ENCODE measurements at regions not wholly inside any gene's neighbourhood (a gene's known extent, or its start where the extent isn't known, plus 50 kb on each side); places are given as distances from the start of the nearest gene placed in this dataset.
"Not testable (repeated sequence)": the region's sequence is repeated elsewhere in the genome, so short reads cannot be mapped to it uniquely, and the experiment has no call there.

- Histone ChIP-seq H3K79me2 (ENCODE audit: insufficient read depth, low read depth, low read length) (no peaks in the 10 kb centered on the region), H3K9me3 (ENCODE audit: low read length) (no peaks in the 10 kb centered on the region), H3K4me1 (ENCODE audit: insufficient read depth, low read length, poor library complexity, severe bottlenecking) (no peaks in the 10 kb centered on the region), H3K27ac (ENCODE audit: low read depth, low read length, poor library complexity, severe bottlenecking) (no peak overlapping the region), H3K9me2 (ENCODE audit: insufficient read depth, low read length) (no peaks in the 10 kb centered on the region), H2AFZ (ENCODE audit: low read length) (no peak overlapping the region), H3K4me3 (ENCODE audit: low read depth, low read length, poor library complexity, severe bottlenecking) (no peak overlapping the region), H3K36me3 (ENCODE audit: insufficient read depth, low read length) (peaks cover 6% of the 10 kb centered on the region), H3K4me2 (ENCODE audit: low read length) (no peak overlapping the region), H4K20me1 (ENCODE audit: insufficient read depth, low read length) (no peaks in the 10 kb centered on the region)
- intact Hi-C loops (cut with micrococcal nuclease; ENCODE audit: unreplicated experiment): loop anchor here (10.0 kb wide), 1 partner anchor 466 kb away; no protein-coding TSS in a partner anchor
- no TSS peak for BruUV-seq (replicated peaks)
- TF ChIP-seq, protein P1, sequence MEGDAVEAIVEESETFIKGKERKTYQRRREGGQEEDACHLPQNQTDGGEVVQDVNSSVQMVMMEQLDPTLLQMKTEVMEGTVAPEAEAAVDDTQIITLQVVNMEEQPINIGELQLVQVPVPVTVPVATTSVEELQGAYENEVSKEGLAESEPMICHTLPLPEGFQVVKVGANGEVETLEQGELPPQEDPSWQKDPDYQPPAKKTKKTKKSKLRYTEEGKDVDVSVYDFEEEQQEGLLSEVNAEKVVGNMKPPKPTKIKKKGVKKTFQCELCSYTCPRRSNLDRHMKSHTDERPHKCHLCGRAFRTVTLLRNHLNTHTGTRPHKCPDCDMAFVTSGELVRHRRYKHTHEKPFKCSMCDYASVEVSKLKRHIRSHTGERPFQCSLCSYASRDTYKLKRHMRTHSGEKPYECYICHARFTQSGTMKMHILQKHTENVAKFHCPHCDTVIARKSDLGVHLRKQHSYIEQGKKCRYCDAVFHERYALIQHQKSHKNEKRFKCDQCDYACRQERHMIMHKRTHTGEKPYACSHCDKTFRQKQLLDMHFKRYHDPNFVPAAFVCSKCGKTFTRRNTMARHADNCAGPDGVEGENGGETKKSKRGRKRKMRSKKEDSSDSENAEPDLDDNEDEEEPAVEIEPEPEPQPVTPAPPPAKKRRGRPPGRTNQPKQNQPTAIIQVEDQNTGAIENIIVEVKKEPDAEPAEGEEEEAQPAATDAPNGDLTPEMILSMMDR (conservative IDR thresholded peaks at IDR 0.05; ENCODE audit: low read length): no peak
- no peak for DNase-seq (ENCODE audit: low spot score)
- ChIA-PET CTCF (ENCODE audit: unreplicated experiment) (no interaction called here), POLR2A (no interaction called here)
These were observed 120.8 kb upstream of the PZP start for GRCh38 chr12:9329019-9329418.

GRCh38 chr12:9328065-9328464 lies 119.9 kb upstream of the PZP start:
- Histone ChIP-seq H3K4me1 (ENCODE audit: insufficient read depth, low read length, poor library complexity, severe bottlenecking) (no peaks in the 10 kb centered on the region), H3K9me2 (ENCODE audit: insufficient read depth, low read length) (no peaks in the 10 kb centered on the region), H2AFZ (ENCODE audit: low read length) (no peak overlapping the region), H3K4me3 (ENCODE audit: low read depth, low read length, poor library complexity, severe bottlenecking) (no peak overlapping the region), H3K36me3 (ENCODE audit: insufficient read depth, low read length) (peaks cover 6% of the 10 kb centered on the region), H3K4me2 (ENCODE audit: low read length) (no peak overlapping the region), H3K27ac (ENCODE audit: low read depth, low read length, poor library complexity, severe bottlenecking) (no peak overlapping the region), H3K79me2 (ENCODE audit: insufficient read depth, low read depth, low read length) (no peaks in the 10 kb centered on the region), H4K20me1 (ENCODE audit: insufficient read depth, low read length) (no peaks in the 10 kb centered on the region), H3K9me3 (ENCODE audit: low read length) (no peaks in the 10 kb centered on the region)
- ChIA-PET POLR2A (no interaction called here), CTCF (ENCODE audit: unreplicated experiment) (no interaction called here)
- intact Hi-C loops (cut with micrococcal nuclease; ENCODE audit: unreplicated experiment): loop anchor here (10.0 kb wide), 1 partner anchor 467 kb away; no protein-coding TSS in a partner anchor
- no peak for DNase-seq (ENCODE audit: low spot score)
- TF ChIP-seq, protein P1 (conservative IDR thresholded peaks at IDR 0.05; ENCODE audit: low read length): no peak
- TF ChIP-seq EZH2phosphoT487 (IDR thresholded peaks at IDR 0.05; ENCODE audit: borderline replicate concordance, low read depth, low read length): no peak
- BruUV-seq (replicated peaks): no TSS peak

GRCh38 chr12:9327320-9327719 lies 119.1 kb upstream of the PZP start:
- Histone ChIP-seq H3K27ac (ENCODE audit: low read depth, low read length, poor library complexity, severe bottlenecking) (no peak overlapping the region), H3K4me3 (ENCODE audit: low read depth, low read length, poor library complexity, severe bottlenecking) (no peak overlapping the region), H3K9me2 (ENCODE audit: insufficient read depth, low read length) (no peaks in the 10 kb centered on the region), H2AFZ (ENCODE audit: low read length) (no peak overlapping the region), H3K4me1 (ENCODE audit: insufficient read depth, low read length, poor library complexity, severe bottlenecking) (no peaks in the 10 kb centered on the region), H3K36me3 (ENCODE audit: insufficient read depth, low read length) (peaks cover 6% of the 10 kb centered on the region), H3K4me2 (ENCODE audit: low read length) (no peak overlapping the region), H3K79me2 (ENCODE audit: insufficient read depth, low read depth, low read length) (no peaks in the 10 kb centered on the region), H3K9me3 (ENCODE audit: low read length) (no peaks in the 10 kb centered on the region), H4K20me1 (ENCODE audit: insufficient read depth, low read length) (no peaks in the 10 kb centered on the region)
- intact Hi-C loops (cut with micrococcal nuclease; ENCODE audit: unreplicated experiment): loop anchor here (10.0 kb wide), 1 partner anchor 467 kb away; no protein-coding TSS in a partner anchor
- BruUV-seq (replicated peaks): no TSS peak
- ChIA-PET CTCF (ENCODE audit: unreplicated experiment) (no interaction called here), POLR2A (interaction anchor here (0.7 kb wide), 1 partner anchor 1367 kb away, joined by 3 read pairs; no protein-coding TSS in a partner anchor)
- no peak for DNase-seq (ENCODE audit: low spot score)
- TF ChIP-seq, protein P1 (conservative IDR thresholded peaks at IDR 0.05; ENCODE audit: low read length): no peak
- TF ChIP-seq EZH2phosphoT487 (IDR thresholded peaks at IDR 0.05; ENCODE audit: borderline replicate concordance, low read depth, low read length): no peak

GRCh38 chr12:9326849-9327248 lies 118.7 kb upstream of the PZP start:
- H3K79me2 ChIP-seq (ENCODE audit: insufficient read depth, low read depth, low read length); H2AFZ ChIP-seq (ENCODE audit: low read length); H3K9me2 ChIP-seq (ENCODE audit: insufficient read depth, low read length); H3K27ac ChIP-seq (ENCODE audit: low read depth, low read length, poor library complexity, severe bottlenecking); H3K9me3 ChIP-seq (ENCODE audit: low read length); BruUV-seq (replicated peaks); CTCF ChIA-PET (ENCODE audit: unreplicated experiment); H3K4me2 ChIP-seq (ENCODE audit: low read length); H3K4me1 ChIP-seq (ENCODE audit: insufficient read depth, low read length, poor library complexity, severe bottlenecking); DNase-seq (ENCODE audit: low spot score); H3K4me3 ChIP-seq (ENCODE audit: low read depth, low read length, poor library complexity, severe bottlenecking); H3K36me3 ChIP-seq (ENCODE audit: insufficient read depth, low read length); H4K20me1 ChIP-seq (ENCODE audit: insufficient read depth, low read length): not testable (repeated sequence)
- intact Hi-C loops (cut with micrococcal nuclease; ENCODE audit: unreplicated experiment): loop anchor here (10.0 kb wide), 1 partner anchor 468 kb away; no protein-coding TSS in a partner anchor
- POLR2A ChIA-PET: interaction anchor here (0.7 kb wide), 1 partner anchor 1368 kb away, joined by 3 read pairs; no protein-coding TSS in a partner anchor
